ENCODE measurements at regions not wholly inside any gene's neighbourhood (a gene's known extent, or its start where the extent isn't known, plus 50 kb on each side); places are given as distances from the start of the nearest gene placed in this dataset.

GRCh38 chr10:3530783-3531645, 254.0 kb downstream of the KLF6 start:
- intact Hi-C loops (cut with micrococcal nuclease): no loop called here
- no peak for ATAC-seq (ENCODE audit: low read depth)
- H2AFZ ChIP-seq (ENCODE audit: insufficient read depth, low read depth, low read length, poor library complexity, severe bottlenecking): no peak overlapping the region
- H3K27me3 ChIP-seq (replicated peaks in 1 of 4; ENCODE audit: control extremely low read depth in 1 of 4, control insufficient read depth in 3 of 4, insufficient read depth in 4 of 4, low read length in 3 of 4): no peaks in the 10 kb centered on the region
- POLR2A ChIA-PET: no interaction called here
- H3K4me3 ChIP-seq (ENCODE audit: control extremely low read depth in 1 of 5, extremely low read depth in 1 of 5, insufficient read depth in 1 of 5, low read depth in 2 of 5, low read length in 4 of 5): no peak overlapping the region
- no peak overlapping the region for H3K4me3 Mint-ChIP-seq
- 98% methylated on average over 13 of the region's 16 CpGs for WGBS (ENCODE audit: insufficient coverage)
- no peak overlapping the region for H3K27ac ChIP-seq (ENCODE audit: low read length in 2 of 2)
- H3K4me1 Mint-ChIP-seq: no peaks in the 10 kb centered on the region
- CTCF ChIA-PET: no interaction called here
- no peak overlapping the region for H3K9ac ChIP-seq (ENCODE audit: low read length)
- no peaks in the 10 kb centered on the region for H3K36me3 ChIP-seq (replicated peaks in 1 of 2; ENCODE audit: control extremely low read depth in 1 of 2, control insufficient read depth in 1 of 2, extremely low read depth in 1 of 2, insufficient read depth in 2 of 2, low read length in 1 of 2)
- H3K79me2 ChIP-seq (ENCODE audit: control insufficient read depth, insufficient read depth, low read length): no peaks in the 10 kb centered on the region
- H3K9me3 ChIP-seq (ENCODE audit: control extremely low read depth in 1 of 3, control insufficient read depth in 2 of 3, insufficient read depth in 1 of 3, low read length in 2 of 3): no peaks in the 10 kb centered on the region
- TF ChIP-seq EZH2 (IDR thresholded peaks at IDR 0.05; ENCODE audit: borderline replicate concordance, insufficient read depth, low read depth, low read length, poor library complexity, severe bottlenecking) (no peak), CTCF (IDR thresholded peaks at IDR 0.05) (no peak)
- H4K20me1 ChIP-seq (ENCODE audit: control insufficient read depth, insufficient read depth, low read length, poor library complexity, severe bottlenecking): no peaks in the 10 kb centered on the region
- no peaks in the 10 kb centered on the region for H3K27me3 Mint-ChIP-seq
- no peaks in the 10 kb centered on the region for H3K9me3 Mint-ChIP-seq (ENCODE audit: insufficient read depth)
- no peak overlapping the region for H3K27ac Mint-ChIP-seq
- no peak for DNase-seq
- H3K4me2 ChIP-seq (replicated peaks; ENCODE audit: low read depth, low read length, poor library complexity, severe bottlenecking): no peak overlapping the region
- no peaks in the 10 kb centered on the region for H3K4me1 ChIP-seq (ENCODE audit: control insufficient read depth in 2 of 2, insufficient read depth in 2 of 2, low read length in 2 of 2)

- Mint-ChIP-seq H3K9me3 (ENCODE audit: insufficient read depth) (no peaks in the 10 kb centered on the region), H3K27me3 (no peaks in the 10 kb centered on the region), H3K27ac (no peak overlapping the region), H3K4me1 (no peaks in the 10 kb centered on the region), H3K4me3 (no peak overlapping the region)
- H3K27ac ChIP-seq (ENCODE audit: low read length in 2 of 2): no peak overlapping the region
- H3K9ac ChIP-seq (ENCODE audit: low read length): no peak overlapping the region
- ATAC-seq (ENCODE audit: low read depth) (no peak), DNase-seq (no peak)
- H3K9me3 ChIP-seq (ENCODE audit: control extremely low read depth in 1 of 3, control insufficient read depth in 2 of 3, insufficient read depth in 1 of 3, low read length in 2 of 3): no peaks in the 10 kb centered on the region
- no peak overlapping the region for H3K4me2 ChIP-seq (replicated peaks; ENCODE audit: low read depth, low read length, poor library complexity, severe bottlenecking)
- WGBS (ENCODE audit: insufficient coverage): 94% methylated on average over 9 of the region's 13 CpGs
- H2AFZ ChIP-seq (ENCODE audit: insufficient read depth, low read depth, low read length, poor library complexity, severe bottlenecking): no peak overlapping the region
- CTCF ChIA-PET: no interaction called here
- POLR2A ChIA-PET: no interaction called here
- H3K27me3 ChIP-seq (replicated peaks in 1 of 4; ENCODE audit: control extremely low read depth in 1 of 4, control insufficient read depth in 3 of 4, insufficient read depth in 4 of 4, low read length in 3 of 4): no peaks in the 10 kb centered on the region
- H3K36me3 ChIP-seq (replicated peaks in 1 of 2; ENCODE audit: control extremely low read depth in 1 of 2, control insufficient read depth in 1 of 2, extremely low read depth in 1 of 2, insufficient read depth in 2 of 2, low read length in 1 of 2): no peaks in the 10 kb centered on the region
- intact Hi-C loops (cut with micrococcal nuclease): no loop called here
- H3K79me2 ChIP-seq (ENCODE audit: control insufficient read depth, insufficient read depth, low read length): no peaks in the 10 kb centered on the region
- TF ChIP-seq CTCF (IDR thresholded peaks at IDR 0.05) (no peak), EZH2 (IDR thresholded peaks at IDR 0.05; ENCODE audit: borderline replicate concordance, insufficient read depth, low read depth, low read length, poor library complexity, severe bottlenecking) (no peak)
- H3K4me3 ChIP-seq (ENCODE audit: control extremely low read depth in 1 of 5, extremely low read depth in 1 of 5, insufficient read depth in 1 of 5, low read depth in 2 of 5, low read length in 4 of 5): no peak overlapping the region
- H4K20me1 ChIP-seq (ENCODE audit: control insufficient read depth, insufficient read depth, low read length, poor library complexity, severe bottlenecking): no peaks in the 10 kb centered on the region
- no peaks in the 10 kb centered on the region for H3K4me1 ChIP-seq (ENCODE audit: control insufficient read depth in 2 of 2, insufficient read depth in 2 of 2, low read length in 2 of 2)
These were observed 254.7 kb downstream of the KLF6 start for GRCh38 chr10:3530346-3530745.

Data from B cell (primary cell).